ENCODE measurements at regions not wholly inside any gene's neighbourhood (a gene's known extent, or its start where the extent isn't known, plus 50 kb on each side); places are given as distances from the start of the nearest gene placed in this dataset.
"Not testable (repeated sequence)": the region's sequence is repeated elsewhere in the genome, so short reads cannot be mapped to it uniquely, and the experiment has no call there.

GRCh38 chr12:9543341-9543740 is 64.4 kb downstream of the KLRB1 start:
- DNase-seq; POLR2A ChIA-PET; H3K4me1 Mint-ChIP-seq; H3K9me3 Mint-ChIP-seq; CTCF ChIA-PET; H3K36me3 Mint-ChIP-seq (ENCODE audit: low read depth); H3K4me3 Mint-ChIP-seq; H3K27me3 Mint-ChIP-seq: not testable (repeated sequence)
- H3K27ac Mint-ChIP-seq: peak overlapping the region; percentile 36

- H3K9me3 Mint-ChIP-seq; H3K27me3 Mint-ChIP-seq; H3K36me3 Mint-ChIP-seq (ENCODE audit: low read depth); H3K27ac Mint-ChIP-seq; CTCF ChIA-PET; DNase-seq; POLR2A ChIA-PET; H3K4me1 Mint-ChIP-seq; H3K4me3 Mint-ChIP-seq: not testable (repeated sequence)
Measured at GRCh38 chr12:9542827-9543226, 64.9 kb downstream of the KLRB1 start.

- H3K27me3 Mint-ChIP-seq; DNase-seq; H3K9me3 Mint-ChIP-seq; H3K27ac Mint-ChIP-seq; H3K4me3 Mint-ChIP-seq; H3K36me3 Mint-ChIP-seq (ENCODE audit: low read depth); CTCF ChIA-PET; POLR2A ChIA-PET; H3K4me1 Mint-ChIP-seq: not testable (repeated sequence)
Measured at GRCh38 chr12:9515925-9516324, 91.8 kb downstream of the KLRB1 start.

GRCh38 chr12:9512695-9513094 is 95.0 kb downstream of the KLRB1 start:
- H3K4me3 Mint-ChIP-seq; H3K27ac Mint-ChIP-seq; H3K27me3 Mint-ChIP-seq; H3K9me3 Mint-ChIP-seq; POLR2A ChIA-PET; H3K4me1 Mint-ChIP-seq; DNase-seq; H3K36me3 Mint-ChIP-seq (ENCODE audit: low read depth); CTCF ChIA-PET: not testable (repeated sequence)

- H3K9me3 Mint-ChIP-seq; CTCF ChIA-PET; H3K4me1 Mint-ChIP-seq; H3K36me3 Mint-ChIP-seq (ENCODE audit: low read depth); H3K4me3 Mint-ChIP-seq; H3K27me3 Mint-ChIP-seq; H3K27ac Mint-ChIP-seq; DNase-seq: not testable (repeated sequence)
- POLR2A ChIA-PET: interaction anchor here (0.5 kb wide), 1 partner anchor 151 kb away, joined by 4 read pairs; no protein-coding TSS in a partner anchor
Measured at GRCh38 chr12:9510392-9511011, 97.2 kb downstream of the KLRB1 start.

- Mint-ChIP-seq H3K4me3 (no peak overlapping the region), H3K4me1 (peaks cover 6% of the 10 kb centered on the region), H3K27ac (no peak overlapping the region), H3K9me3 (no peaks in the 10 kb centered on the region), H3K27me3 (no peaks in the 10 kb centered on the region), H3K36me3 (ENCODE audit: low read depth) (no peaks in the 10 kb centered on the region)
- POLR2A ChIA-PET: no interaction called here
- DNase-seq: no peak
- CTCF ChIA-PET: no interaction called here
Measured at GRCh38 chr12:9509464-9510161, 98.1 kb downstream of the KLRB1 start.

GRCh38 chr12:9506746-9507145 is 101.0 kb downstream of the KLRB1 start:
- H3K4me1 Mint-ChIP-seq: peaks cover 6% of the 10 kb centered on the region
- POLR2A ChIA-PET: no interaction called here

GRCh38 chr12:9503384-9503783 is 104.3 kb downstream of the KLRB1 start:
- H3K27me3 Mint-ChIP-seq; H3K36me3 Mint-ChIP-seq (ENCODE audit: low read depth); H3K9me3 Mint-ChIP-seq; CTCF ChIA-PET; H3K4me3 Mint-ChIP-seq; POLR2A ChIA-PET; H3K4me1 Mint-ChIP-seq; H3K27ac Mint-ChIP-seq; DNase-seq: not testable (repeated sequence)

More at GRCh38 chr12:9506746-9507145, 101.0 kb downstream of the KLRB1 start:
- no peak for DNase-seq
- Mint-ChIP-seq H3K36me3 (ENCODE audit: low read depth) (no peaks in the 10 kb centered on the region), H3K27me3 (no peaks in the 10 kb centered on the region), H3K9me3 (no peaks in the 10 kb centered on the region), H3K27ac (no peak overlapping the region), H3K4me3 (no peak overlapping the region)
- CTCF ChIA-PET: no interaction called here

GRCh38 chr12:9502845-9503244 is 104.9 kb downstream of the KLRB1 start:
- H3K4me3 Mint-ChIP-seq; H3K27ac Mint-ChIP-seq; POLR2A ChIA-PET; H3K4me1 Mint-ChIP-seq; H3K27me3 Mint-ChIP-seq; H3K9me3 Mint-ChIP-seq; DNase-seq; CTCF ChIA-PET; H3K36me3 Mint-ChIP-seq (ENCODE audit: low read depth): not testable (repeated sequence)

- CTCF ChIA-PET; DNase-seq; H3K4me1 Mint-ChIP-seq; H3K27me3 Mint-ChIP-seq; POLR2A ChIA-PET; H3K36me3 Mint-ChIP-seq (ENCODE audit: low read depth); H3K9me3 Mint-ChIP-seq; H3K4me3 Mint-ChIP-seq; H3K27ac Mint-ChIP-seq: not testable (repeated sequence)
Measured at GRCh38 chr12:9493325-9493724, 114.4 kb downstream of the KLRB1 start.

- H3K4me3 Mint-ChIP-seq; H3K27me3 Mint-ChIP-seq; H3K9me3 Mint-ChIP-seq; CTCF ChIA-PET; DNase-seq; H3K4me1 Mint-ChIP-seq; POLR2A ChIA-PET; H3K36me3 Mint-ChIP-seq (ENCODE audit: low read depth); H3K27ac Mint-ChIP-seq: not testable (repeated sequence)
Measured at GRCh38 chr12:9481289-9481688, 126.4 kb downstream of the KLRB1 start.

GRCh38 chr12:9474197-9474596 is 133.5 kb downstream of the KLRB1 start:
- DNase-seq, POLR2A ChIA-PET, H3K27me3 Mint-ChIP-seq, CTCF ChIA-PET, H3K27ac Mint-ChIP-seq, H3K4me3 Mint-ChIP-seq, H3K9me3 Mint-ChIP-seq: not testable (repeated sequence)
- H3K4me1 Mint-ChIP-seq: peaks cover 17% of the 10 kb centered on the region
- H3K36me3 Mint-ChIP-seq (ENCODE audit: low read depth): peaks cover 13% of the 10 kb centered on the region

- H3K27me3 Mint-ChIP-seq, CTCF ChIA-PET, H3K9me3 Mint-ChIP-seq, POLR2A ChIA-PET, H3K27ac Mint-ChIP-seq, DNase-seq, H3K4me3 Mint-ChIP-seq: not testable (repeated sequence)
- H3K36me3 Mint-ChIP-seq (ENCODE audit: low read depth): peaks cover 12% of the 10 kb centered on the region
- peaks cover 18% of the 10 kb centered on the region for H3K4me1 Mint-ChIP-seq
Measured at GRCh38 chr12:9473638-9474037, 134.1 kb downstream of the KLRB1 start.

- H3K9me3 Mint-ChIP-seq, POLR2A ChIA-PET, H3K27ac Mint-ChIP-seq, H3K27me3 Mint-ChIP-seq, H3K4me3 Mint-ChIP-seq, DNase-seq, CTCF ChIA-PET: not testable (repeated sequence)
- peaks cover 12% of the 10 kb centered on the region for H3K36me3 Mint-ChIP-seq (ENCODE audit: low read depth)
- peaks cover 25% of the 10 kb centered on the region for H3K4me1 Mint-ChIP-seq
Measured at GRCh38 chr12:9471501-9471900, 136.2 kb downstream of the KLRB1 start.

Measured in activated CD4-positive, alpha-beta T cell treated with anti-CD3 and anti-CD28 coated beads, Interleukin-2, amount 10 ng/mL, durations not matched to agents 7 days and 5 days (primary cell).